CD8-positive, alpha-beta memory T cell (primary cell): ENCODE measurements at regions not wholly inside any gene's neighbourhood (a gene's known extent, or its start where the extent isn't known, plus 50 kb on each side); places are given as distances from the start of the nearest gene placed in this dataset.

Source experiments
- CTCF ChIA-PET: fragments of 350-600 bp; sonication (Branson Sonifier 250); formaldehyde crosslinking; loops from one replicate; lab custom pipeline; 2021; ENCODE audit warnings: antibody characterized with exemption; lab: Charles Lee
- POLR2A ChIA-PET: fragments of 350-600 bp; sonication (Branson Sonifier 250); formaldehyde crosslinking; loops from one replicate; lab custom pipeline; 2021; ENCODE audit warnings: antibody characterized with exemption; lab: Charles Lee
- DNase-seq, 5 donors: peaks; one replicate each; pipeline versions ENCODE4 v3.0.0 to v3.0.0-alpha.2; 2020 to 2022; ENCODE audit warnings: mixed read lengths in 1 of 5
- H3K27ac ChIP-seq: one replicate; pipeline ENCODE4 v1.7.0; 2013; ENCODE audit warnings: low read depth, mild to moderate bottlenecking, low read length, moderate library complexity
- H3K27me3 ChIP-seq: 2 replicates; pipeline ENCODE4 v1.7.0; 2013; ENCODE audit warnings: low read length, mild to moderate bottlenecking; ENCODE audit not compliant: insufficient read depth, poor library complexity, severe bottlenecking
- H3K36me3 ChIP-seq: 2 replicates; pipeline ENCODE4 v1.7.0; 2013; ENCODE audit warnings: mild to moderate bottlenecking, low read length, moderate library complexity; ENCODE audit not compliant: insufficient read depth
- H3K4me1 ChIP-seq: 2 replicates; pipeline ENCODE4 v1.7.0; 2013; ENCODE audit warnings: mild to moderate bottlenecking, low read length, moderate library complexity; ENCODE audit not compliant: insufficient read depth
- H3K4me3 ChIP-seq: 2 replicates; pipeline ENCODE4 v1.7.0; 2013; ENCODE audit warnings: mild to moderate bottlenecking, low read length
- H3K9me3 ChIP-seq: 2 replicates; pipeline ENCODE4 v1.7.0; 2013; ENCODE audit warnings: mild to moderate bottlenecking, low read length
- H3K27ac Mint-ChIP-seq, 8 donors: one replicate each; pipeline ENCODE4 v1.8.0; 2020 to 2021; ENCODE audit warnings: mixed read lengths in 8 of 8, mild to moderate bottlenecking in 6 of 8, inconsistent platforms in 3 of 8, moderate library complexity in 3 of 8
- H3K27me3 Mint-ChIP-seq, 2 donors: one replicate each; pipeline ENCODE4 v1.8.0; 2020 to 2021; ENCODE audit warnings: mixed read lengths in 2 of 2, mild to moderate bottlenecking in 1 of 2, moderate library complexity in 1 of 2
- H3K36me3 Mint-ChIP-seq, 3 donors: one replicate each; pipeline ENCODE4 v1.8.0; 2020 to 2021; ENCODE audit warnings: mixed read lengths in 3 of 3, inconsistent platforms in 1 of 3, mild to moderate bottlenecking in 1 of 3
- H3K4me1 Mint-ChIP-seq, 3 donors: one replicate each; pipeline ENCODE4 v1.8.0; 2020 to 2021; ENCODE audit warnings: mixed read lengths in 3 of 3, inconsistent platforms in 1 of 3, mild to moderate bottlenecking in 1 of 3
- H3K4me3 Mint-ChIP-seq, 7 donors: one replicate each; pipeline ENCODE4 v1.8.0; 2020 to 2021; ENCODE audit warnings: mixed read lengths in 7 of 7, mild to moderate bottlenecking in 6 of 7, moderate library complexity in 4 of 7, inconsistent platforms in 2 of 7
- H3K9me3 Mint-ChIP-seq, 5 donors: one replicate each; pipeline ENCODE4 v1.8.0; 2020 to 2022; ENCODE audit warnings: mixed read lengths in 5 of 5, mild to moderate bottlenecking in 3 of 5, moderate library complexity in 2 of 5, inconsistent platforms in 1 of 5

- Histone ChIP-seq H3K36me3 (no peaks in the 10 kb centered on the region), H3K27me3 (no peaks in the 10 kb centered on the region), H3K4me1 (no peaks in the 10 kb centered on the region), H3K27ac (no peak overlapping the region), H3K9me3 (no peaks in the 10 kb centered on the region), H3K4me3 (no peak overlapping the region)
- Mint-ChIP-seq H3K27me3 (peaks cover 5% of the 10 kb centered on the region in 2 donors), H3K9me3 (no peaks in the 10 kb centered on the region), H3K36me3 (no peaks in the 10 kb centered on the region), H3K4me3 (no peak overlapping the region), H3K27ac (peak overlapping the region in 1 of 8 donors; percentile 29), H3K4me1 (peaks cover 0 to under 1% (median 0%) of the 10 kb centered on the region in 3 donors)
- ChIA-PET CTCF (no interaction called here), POLR2A (no interaction called here)
- DNase-seq: no peak
Observed at GRCh38 chr18:22276334-22276713, 106.9 kb downstream of the GATA6 start.

DNA sequence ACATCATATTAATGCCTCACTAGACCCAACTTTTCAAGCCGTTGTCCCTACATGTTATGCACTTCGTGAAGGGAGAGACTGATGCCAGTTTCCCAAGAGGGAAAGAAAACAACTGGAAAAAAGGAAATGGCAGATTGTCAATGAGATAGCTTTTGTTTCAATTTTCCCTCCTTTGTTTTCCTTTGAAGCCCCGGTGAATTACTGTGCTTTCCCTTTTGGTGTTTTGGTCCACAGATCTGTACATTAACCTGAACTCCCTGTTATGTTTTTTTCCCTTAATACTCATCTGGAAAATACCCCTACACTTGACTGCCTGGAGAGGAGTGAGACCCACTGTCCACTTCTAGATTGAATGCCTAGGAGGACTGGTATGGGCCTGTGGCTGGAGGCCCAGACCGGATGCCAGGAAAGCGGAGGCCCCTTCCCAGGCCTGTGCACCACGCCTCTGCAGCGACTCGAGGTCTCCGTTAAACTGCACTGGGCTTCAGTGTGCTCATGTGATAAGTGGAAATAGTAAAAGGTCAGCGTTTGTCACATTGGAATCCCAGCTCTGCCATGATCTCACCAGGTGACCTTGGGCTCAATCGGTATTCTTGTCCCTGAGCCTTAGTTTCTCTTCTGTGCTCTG lies 106.4 kb downstream of the GATA6 start:
- CTCF ChIA-PET: no interaction called here
- Histone ChIP-seq H3K27ac (no peak overlapping the region), H3K9me3 (no peaks in the 10 kb centered on the region), H3K36me3 (no peaks in the 10 kb centered on the region), H3K4me3 (no peak overlapping the region), H3K4me1 (no peaks in the 10 kb centered on the region), H3K27me3 (no peaks in the 10 kb centered on the region)
- no peak for DNase-seq
- POLR2A ChIA-PET: no interaction called here
- H3K36me3 Mint-ChIP-seq: no peaks in the 10 kb centered on the region
- H3K27ac Mint-ChIP-seq: peak overlapping the region in 3 of 8 donors; percentile 29 to 79 (median 35)
- H3K9me3 Mint-ChIP-seq: no peaks in the 10 kb centered on the region
- peaks cover 4 to 9% of the 10 kb centered on the region in 2 donors for H3K27me3 Mint-ChIP-seq
- no peak overlapping the region for H3K4me3 Mint-ChIP-seq
- no peaks in the 10 kb centered on the region for H3K4me1 Mint-ChIP-seq

DNA sequence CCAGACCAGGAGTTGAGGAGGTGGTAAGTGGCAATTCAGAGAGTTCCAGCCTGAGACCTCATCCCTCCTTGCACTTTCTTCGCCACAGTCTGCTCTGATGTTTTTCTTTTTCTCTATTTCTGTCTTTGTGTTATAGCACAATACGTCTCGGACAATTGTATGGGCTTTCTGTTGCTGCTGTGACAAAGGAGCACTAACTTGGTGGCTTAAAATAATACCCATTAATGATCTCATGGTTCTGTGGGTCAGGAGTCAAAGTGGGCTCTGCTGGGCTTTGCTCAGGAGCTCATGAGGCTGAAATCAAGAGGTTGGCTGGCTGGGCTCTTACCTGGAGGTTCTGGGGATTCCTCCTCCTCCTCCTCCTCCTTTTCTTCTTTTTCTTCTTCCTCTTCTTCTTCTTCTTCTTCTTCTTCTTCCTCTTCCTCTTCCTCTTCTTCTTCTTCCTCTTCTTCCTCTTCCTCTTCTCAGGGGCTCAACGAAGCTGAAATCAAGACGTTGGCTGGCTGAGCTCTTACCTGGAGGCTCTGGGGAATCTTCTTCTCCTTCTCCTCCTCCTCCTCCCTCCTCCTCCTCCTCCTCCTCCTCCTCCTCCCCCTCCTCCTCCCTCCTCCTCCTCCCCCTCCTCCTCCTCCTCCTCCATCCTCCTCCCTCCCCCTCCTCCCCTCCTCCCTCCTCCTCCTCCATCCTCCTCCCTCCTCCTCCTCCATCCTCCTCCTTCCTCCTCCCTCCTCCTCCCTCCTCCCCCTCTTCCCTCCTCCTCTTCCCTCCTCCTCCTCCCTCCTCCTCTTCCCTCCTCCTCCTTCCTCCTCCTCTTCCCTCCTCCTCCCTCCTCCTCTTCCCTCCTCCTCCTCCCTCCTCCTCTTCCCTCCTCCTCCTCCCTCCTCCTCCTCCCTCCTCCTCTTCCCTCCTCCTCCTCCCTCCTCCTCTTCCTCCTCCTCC lies 104.0 kb downstream of the GATA6 start:
- no peak for DNase-seq
- H3K27me3 ChIP-seq: no peaks in the 10 kb centered on the region
- CTCF ChIA-PET: no interaction called here
- Mint-ChIP-seq H3K4me1 (peaks cover 0 to 3% (median 0%) of the 10 kb centered on the region in 3 donors), H3K4me3 (no peak overlapping the region), H3K9me3 (no peaks in the 10 kb centered on the region), H3K27ac (peak overlapping the region in 3 of 8 donors; percentile 36 to 68 (median 54)), H3K27me3 (peaks cover 7 to 16% of the 10 kb centered on the region in 2 donors), H3K36me3 (no peaks in the 10 kb centered on the region)
- no peaks in the 10 kb centered on the region for H3K36me3 ChIP-seq
- H3K4me3 ChIP-seq: no peak overlapping the region
- no peak overlapping the region for H3K27ac ChIP-seq
- no peaks in the 10 kb centered on the region for H3K4me1 ChIP-seq
- no peaks in the 10 kb centered on the region for H3K9me3 ChIP-seq
- POLR2A ChIA-PET: no interaction called here

GRCh38 chr18:22272242-22272641 lies 102.9 kb downstream of the GATA6 start:
- no peak for DNase-seq
- Histone ChIP-seq H3K36me3 (no peaks in the 10 kb centered on the region), H3K9me3 (no peaks in the 10 kb centered on the region), H3K4me1 (no peaks in the 10 kb centered on the region), H3K27me3 (no peaks in the 10 kb centered on the region), H3K4me3 (no peak overlapping the region), H3K27ac (no peak overlapping the region)
- Mint-ChIP-seq H3K4me1 (peaks cover 0 to 3% (median 0%) of the 10 kb centered on the region in 3 donors), H3K36me3 (no peaks in the 10 kb centered on the region), H3K4me3 (no peak overlapping the region), H3K27ac (peak overlapping the region in 1 of 8 donors; percentile 19), H3K27me3 (peaks cover 9 to 16% of the 10 kb centered on the region in 2 donors), H3K9me3 (no peaks in the 10 kb centered on the region)
- CTCF ChIA-PET: no interaction called here
- POLR2A ChIA-PET: no interaction called here

GRCh38 chr18:22271030-22271429 lies 101.6 kb downstream of the GATA6 start:
- no peaks in the 10 kb centered on the region for H3K9me3 Mint-ChIP-seq
- Histone ChIP-seq H3K36me3 (no peaks in the 10 kb centered on the region), H3K27me3 (no peaks in the 10 kb centered on the region), H3K4me1 (no peaks in the 10 kb centered on the region), H3K27ac (no peak overlapping the region), H3K9me3 (no peaks in the 10 kb centered on the region), H3K4me3 (no peak overlapping the region)
- ChIA-PET POLR2A (interaction anchor here (0.7 kb wide), 1 partner anchor 11 kb away, joined by 5 read pairs; no protein-coding TSS in a partner anchor), CTCF (no interaction called here)
- H3K27ac Mint-ChIP-seq: no peak overlapping the region
- H3K4me1 Mint-ChIP-seq: peaks cover 0 to 3% (median 0%) of the 10 kb centered on the region in 3 donors
- H3K27me3 Mint-ChIP-seq: peaks cover 9 to 16% of the 10 kb centered on the region in 2 donors
- no peak for DNase-seq
- H3K4me3 Mint-ChIP-seq: no peak overlapping the region
- H3K36me3 Mint-ChIP-seq: no peaks in the 10 kb centered on the region

GRCh38 chr18:22268641-22269128 lies 99.3 kb downstream of the GATA6 start:
- no peaks in the 10 kb centered on the region for H3K4me1 ChIP-seq

DNA sequence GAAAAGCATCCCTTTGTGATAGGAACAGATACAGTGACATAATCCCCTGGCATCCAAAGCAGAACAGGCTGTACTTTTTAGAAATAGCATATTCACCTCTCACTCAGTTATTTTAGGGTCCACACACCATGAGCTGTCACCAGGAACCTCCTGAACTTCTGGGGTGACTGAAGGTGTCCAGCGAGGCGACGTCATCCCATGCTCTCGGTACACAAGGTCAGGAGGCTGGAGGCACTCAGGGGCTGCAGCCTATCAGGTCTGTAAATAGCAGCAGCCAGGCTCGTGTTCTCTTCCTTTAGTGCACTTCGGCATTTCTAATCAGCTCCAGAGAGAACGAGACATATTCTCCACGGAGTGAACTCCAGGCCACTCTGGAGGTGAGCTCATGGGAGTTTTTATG lies 98.3 kb downstream of the GATA6 start:
- CTCF ChIA-PET: no interaction called here
- no peaks in the 10 kb centered on the region for H3K9me3 Mint-ChIP-seq
- H3K36me3 ChIP-seq: no peaks in the 10 kb centered on the region

More at GRCh38 chr18:22268641-22269128, 99.3 kb downstream of the GATA6 start:
- Histone ChIP-seq H3K27me3 (no peaks in the 10 kb centered on the region), H3K27ac (no peak overlapping the region), H3K9me3 (no peaks in the 10 kb centered on the region), H3K4me3 (no peak overlapping the region), H3K36me3 (no peaks in the 10 kb centered on the region)
- H3K36me3 Mint-ChIP-seq: no peaks in the 10 kb centered on the region
- POLR2A ChIA-PET: no interaction called here
- CTCF ChIA-PET: no interaction called here
- H3K9me3 Mint-ChIP-seq: no peaks in the 10 kb centered on the region
- H3K4me1 Mint-ChIP-seq: peaks cover 0 to 5% (median 3%) of the 10 kb centered on the region in 3 donors
- DNase-seq: no peak
- no peak overlapping the region for H3K27ac Mint-ChIP-seq
- peaks cover 9 to 12% of the 10 kb centered on the region in 2 donors for H3K27me3 Mint-ChIP-seq
- H3K4me3 Mint-ChIP-seq: no peak overlapping the region

DNA sequence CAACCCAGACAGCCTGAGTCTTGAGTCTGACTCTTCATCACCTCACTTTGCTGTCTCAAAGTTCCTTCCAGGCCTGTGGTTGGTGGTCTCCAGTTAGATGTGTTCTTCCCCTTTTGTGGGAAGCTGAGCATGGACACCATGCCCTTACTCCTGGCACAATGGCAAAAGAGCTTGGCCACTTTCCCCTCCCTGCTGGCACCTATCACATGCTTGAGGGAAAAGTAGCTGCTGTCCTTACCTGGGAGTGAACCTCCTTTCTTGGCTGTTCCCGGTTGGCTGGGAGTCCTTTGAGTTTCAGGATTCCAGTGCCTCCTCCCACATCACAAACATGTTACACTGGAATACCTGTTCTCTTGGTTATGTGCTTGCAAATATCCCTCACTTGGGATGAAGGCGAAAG lies 97.8 kb downstream of the GATA6 start:
- H3K27ac Mint-ChIP-seq: no peak overlapping the region
- no peaks in the 10 kb centered on the region for H3K36me3 ChIP-seq
- no peak overlapping the region for H3K4me3 Mint-ChIP-seq
- H3K9me3 Mint-ChIP-seq: no peaks in the 10 kb centered on the region
- no peak overlapping the region for H3K4me3 ChIP-seq
- H3K4me1 Mint-ChIP-seq: peaks cover 9 to 11% (median 11%) of the 10 kb centered on the region in 3 donors
- H3K4me1 ChIP-seq: no peaks in the 10 kb centered on the region
- H3K27me3 ChIP-seq: no peaks in the 10 kb centered on the region
- H3K36me3 Mint-ChIP-seq: no peaks in the 10 kb centered on the region
- ChIA-PET POLR2A (no interaction called here), CTCF (no interaction called here)
- H3K27me3 Mint-ChIP-seq: peaks cover 5 to 12% of the 10 kb centered on the region in 2 donors
- H3K27ac ChIP-seq: no peak overlapping the region
- no peaks in the 10 kb centered on the region for H3K9me3 ChIP-seq
- no peak for DNase-seq

More for the DNA sequence above, 98.3 kb downstream of the GATA6 start:
- H3K4me3 Mint-ChIP-seq: no peak overlapping the region
- no peak overlapping the region for H3K4me3 ChIP-seq
- H3K4me1 ChIP-seq: no peaks in the 10 kb centered on the region
- POLR2A ChIA-PET: no interaction called here
- DNase-seq: no peak
- H3K27me3 Mint-ChIP-seq: peaks cover 5 to 12% of the 10 kb centered on the region in 2 donors
- H3K27me3 ChIP-seq: no peaks in the 10 kb centered on the region
- no peak overlapping the region for H3K27ac ChIP-seq
- H3K9me3 ChIP-seq: no peaks in the 10 kb centered on the region
- peak overlapping the region in 1 of 8 donors; percentile 38 for H3K27ac Mint-ChIP-seq
- H3K36me3 Mint-ChIP-seq: no peaks in the 10 kb centered on the region
- peaks cover 7 to 11% (median 9%) of the 10 kb centered on the region in 3 donors for H3K4me1 Mint-ChIP-seq
